Ishikawa (cell line): ENCODE measurements at regions not wholly inside any gene's neighbourhood (a gene's known extent, or its start where the extent isn't known, plus 50 kb on each side); places are given as distances from the start of the nearest gene placed in this dataset.

Experiments
- CEBPB ChIP-seq: IDR thresholded peaks from 2 replicates; pipeline ENCODE4 v1.6.1; 2012
- CREB1 ChIP-seq: IDR thresholded peaks from 2 replicates; pipeline ENCODE4 v1.6.1; 2012; ENCODE audit warnings: low read depth
- EGR1 ChIP-seq: IDR thresholded peaks from 2 replicates; pipeline ENCODE4 v1.6.1; 2012
- EP300 ChIP-seq: IDR thresholded peaks from 2 replicates; pipeline ENCODE4 v1.6.1; 2012; ENCODE audit warnings: borderline replicate concordance
- FOXM1 ChIP-seq: IDR thresholded peaks from 2 replicates; pipeline ENCODE4 v1.6.1; 2012; ENCODE audit warnings: low read depth, borderline replicate concordance
- MAX ChIP-seq: IDR thresholded peaks from 2 replicates; pipeline ENCODE4 v1.6.1; 2012
- NFIC ChIP-seq: IDR thresholded peaks from 2 replicates; pipeline ENCODE4 v1.6.1; 2012
- RAD21 ChIP-seq: IDR thresholded peaks from 2 replicates; pipeline ENCODE4 v1.6.1; 2012; ENCODE audit warnings: low read depth
- TAF1 ChIP-seq: IDR thresholded peaks from 2 replicates; pipeline ENCODE4 v1.6.1; 2012; ENCODE audit warnings: low read depth, mild to moderate bottlenecking
- TCF12 ChIP-seq: IDR thresholded peaks from 2 replicates; pipeline ENCODE4 v1.6.1; 2012; ENCODE audit warnings: low read depth
- TEAD4 ChIP-seq: IDR thresholded peaks from 2 replicates; pipeline ENCODE4 v1.6.1; 2012
- YY1 ChIP-seq: IDR thresholded peaks from 2 replicates; pipeline ENCODE4 v1.6.1; 2012; ENCODE audit warnings: low read depth
- ZBTB7A ChIP-seq: IDR thresholded peaks from 2 replicates; pipeline ENCODE4 v1.6.1; 2012; ENCODE audit warnings: low read depth
- TF ChIP-seq, protein P1 (sequence below): IDR thresholded peaks from 2 replicates; pipeline ENCODE4 v1.6.1; 2012
- TF ChIP-seq, protein P2 (sequence below): IDR thresholded peaks from 2 replicates; pipeline ENCODE4 v1.6.1; 2012; ENCODE audit warnings: low read depth, mild to moderate bottlenecking

- no peak for TF ChIP-seq TCF12
- TF ChIP-seq, protein P1, sequence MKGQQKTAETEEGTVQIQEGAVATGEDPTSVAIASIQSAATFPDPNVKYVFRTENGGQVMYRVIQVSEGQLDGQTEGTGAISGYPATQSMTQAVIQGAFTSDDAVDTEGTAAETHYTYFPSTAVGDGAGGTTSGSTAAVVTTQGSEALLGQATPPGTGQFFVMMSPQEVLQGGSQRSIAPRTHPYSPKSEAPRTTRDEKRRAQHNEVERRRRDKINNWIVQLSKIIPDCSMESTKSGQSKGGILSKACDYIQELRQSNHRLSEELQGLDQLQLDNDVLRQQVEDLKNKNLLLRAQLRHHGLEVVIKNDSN, result no peak
- no peak for TF ChIP-seq TEAD4
- no peak for TF ChIP-seq EGR1
- no peak for TF ChIP-seq NFIC
- no peak for TF ChIP-seq CEBPB
- TF ChIP-seq, protein P2, sequence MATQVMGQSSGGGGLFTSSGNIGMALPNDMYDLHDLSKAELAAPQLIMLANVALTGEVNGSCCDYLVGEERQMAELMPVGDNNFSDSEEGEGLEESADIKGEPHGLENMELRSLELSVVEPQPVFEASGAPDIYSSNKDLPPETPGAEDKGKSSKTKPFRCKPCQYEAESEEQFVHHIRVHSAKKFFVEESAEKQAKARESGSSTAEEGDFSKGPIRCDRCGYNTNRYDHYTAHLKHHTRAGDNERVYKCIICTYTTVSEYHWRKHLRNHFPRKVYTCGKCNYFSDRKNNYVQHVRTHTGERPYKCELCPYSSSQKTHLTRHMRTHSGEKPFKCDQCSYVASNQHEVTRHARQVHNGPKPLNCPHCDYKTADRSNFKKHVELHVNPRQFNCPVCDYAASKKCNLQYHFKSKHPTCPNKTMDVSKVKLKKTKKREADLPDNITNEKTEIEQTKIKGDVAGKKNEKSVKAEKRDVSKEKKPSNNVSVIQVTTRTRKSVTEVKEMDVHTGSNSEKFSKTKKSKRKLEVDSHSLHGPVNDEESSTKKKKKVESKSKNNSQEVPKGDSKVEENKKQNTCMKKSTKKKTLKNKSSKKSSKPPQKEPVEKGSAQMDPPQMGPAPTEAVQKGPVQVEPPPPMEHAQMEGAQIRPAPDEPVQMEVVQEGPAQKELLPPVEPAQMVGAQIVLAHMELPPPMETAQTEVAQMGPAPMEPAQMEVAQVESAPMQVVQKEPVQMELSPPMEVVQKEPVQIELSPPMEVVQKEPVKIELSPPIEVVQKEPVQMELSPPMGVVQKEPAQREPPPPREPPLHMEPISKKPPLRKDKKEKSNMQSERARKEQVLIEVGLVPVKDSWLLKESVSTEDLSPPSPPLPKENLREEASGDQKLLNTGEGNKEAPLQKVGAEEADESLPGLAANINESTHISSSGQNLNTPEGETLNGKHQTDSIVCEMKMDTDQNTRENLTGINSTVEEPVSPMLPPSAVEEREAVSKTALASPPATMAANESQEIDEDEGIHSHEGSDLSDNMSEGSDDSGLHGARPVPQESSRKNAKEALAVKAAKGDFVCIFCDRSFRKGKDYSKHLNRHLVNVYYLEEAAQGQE, result no peak
- no peak for TF ChIP-seq TAF1
- no peak for TF ChIP-seq EP300
- TF ChIP-seq CREB1, result no peak
- no peak for TF ChIP-seq ZBTB7A
These were observed 79.2 kb upstream of the CACNA1A start for GRCh38 chr19:13585512-13585911.

DNA sequence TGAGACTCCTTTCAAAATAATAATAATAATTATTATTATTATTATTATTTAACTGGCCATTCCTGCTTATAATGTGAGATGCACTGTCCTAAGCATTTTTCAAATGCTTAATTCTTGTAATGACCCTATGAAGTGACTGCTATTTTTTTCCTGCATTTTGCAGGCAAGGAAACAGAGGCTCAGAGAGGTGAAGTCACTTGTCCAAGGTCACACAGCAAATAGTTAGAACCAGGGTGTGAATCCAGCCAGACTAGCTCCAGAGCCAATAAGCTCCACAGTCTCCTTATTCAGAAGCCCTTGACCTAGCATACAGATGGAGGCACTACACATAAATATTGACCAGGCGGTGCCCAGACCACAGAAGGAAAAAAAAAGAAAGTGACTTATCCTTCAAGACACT lies 77.5 kb upstream of the CACNA1A start:
- TF ChIP-seq NFIC, result no peak

DNA sequence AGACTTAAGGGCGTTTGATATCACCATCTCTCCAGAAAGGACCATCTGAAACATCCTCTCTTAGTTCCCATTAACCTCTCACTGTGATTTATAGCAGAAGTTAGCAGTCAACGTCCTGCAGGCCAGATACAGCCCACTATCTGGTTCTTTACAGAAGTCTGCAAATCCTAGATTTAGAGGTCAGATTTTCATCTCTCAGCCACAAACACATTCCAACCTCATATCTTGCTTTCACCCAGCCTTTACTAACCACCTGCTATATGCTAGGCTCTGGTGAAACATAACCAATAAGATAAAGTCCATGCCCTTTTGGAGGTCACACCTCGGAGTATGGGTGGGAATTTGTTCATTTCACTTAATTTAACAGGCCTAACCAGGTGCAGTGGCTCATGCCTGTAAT lies 76.8 kb upstream of the CACNA1A start:
- TF ChIP-seq TCF12, result no peak
- TF ChIP-seq CREB1, result no peak
- no peak for TF ChIP-seq YY1
- TF ChIP-seq EGR1, result no peak
- TF ChIP-seq, protein P2, result no peak
- TF ChIP-seq CEBPB, result no peak
- TF ChIP-seq ZBTB7A, result no peak
- no peak for TF ChIP-seq MAX

DNA sequence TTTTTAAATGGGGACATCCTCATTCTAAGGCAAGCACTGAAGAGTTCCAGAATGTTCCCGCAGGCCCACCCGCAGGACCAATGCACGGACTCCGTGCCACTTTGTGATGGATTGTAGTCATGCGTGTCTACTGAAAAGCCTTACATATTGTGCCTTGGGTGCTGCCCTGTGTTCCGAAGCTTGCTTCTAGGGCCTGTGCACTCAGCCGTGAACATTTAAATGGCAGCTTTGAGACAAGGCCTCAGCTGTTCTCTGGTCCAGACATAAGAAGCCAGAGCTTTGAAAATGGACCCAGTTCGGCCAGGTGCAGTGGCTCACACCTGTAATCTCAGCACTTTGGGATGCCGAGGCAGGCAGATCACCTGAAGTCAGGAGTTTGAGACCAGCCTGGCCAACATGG lies 75.3 kb upstream of the CACNA1A start:
- TF ChIP-seq FOXM1 (no peak), RAD21 (no peak), YY1 (no peak), TAF1 (no peak), MAX (no peak), CREB1 (no peak)

DNA sequence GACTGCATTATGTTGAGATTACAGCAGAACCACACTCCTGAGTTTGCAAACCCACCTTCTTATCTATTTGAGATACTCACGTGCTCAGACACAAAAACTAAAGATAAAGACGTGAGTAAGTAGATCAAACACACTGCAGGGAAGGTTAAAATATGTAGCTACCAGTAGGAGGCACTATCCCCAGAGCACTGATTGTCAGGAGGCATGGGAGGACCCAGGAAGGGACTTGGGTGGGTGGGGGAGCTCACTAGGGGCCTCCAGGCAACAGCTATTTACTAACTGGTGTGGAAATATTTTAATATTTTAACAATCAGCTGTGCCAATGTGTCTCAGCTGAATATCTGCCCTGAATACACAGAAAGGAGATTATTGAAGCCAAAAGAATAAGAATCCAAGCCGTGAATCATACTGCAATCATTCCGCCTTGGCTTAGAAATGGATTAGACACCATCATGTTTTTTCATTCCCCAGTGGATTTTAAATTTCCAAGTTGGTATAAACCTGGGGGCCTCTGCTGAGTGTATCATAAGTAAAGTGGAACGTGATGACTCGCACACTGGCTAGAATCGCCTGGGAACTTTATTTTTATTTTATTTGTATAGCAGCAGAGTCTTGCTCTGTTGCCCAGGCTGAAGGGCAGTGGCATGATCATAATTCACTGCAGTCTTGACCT lies 73.2 kb upstream of the CACNA1A start:
- TF ChIP-seq RAD21 (no peak), TCF12 (no peak), FOXM1 (no peak), YY1 (no peak), MAX (no peak), ZBTB7A (no peak), CREB1 (no peak), TAF1 (no peak), EP300 (no peak), CEBPB (no peak), EGR1 (no peak), TEAD4 (no peak), NFIC (no peak)
- TF ChIP-seq, protein P1, result no peak
- TF ChIP-seq, protein P2, result no peak
